ENCODE measurements at regions not wholly inside any gene's neighbourhood (a gene's known extent, or its start where the extent isn't known, plus 50 kb on each side); places are given as distances from the start of the nearest gene placed in this dataset.

DNA sequence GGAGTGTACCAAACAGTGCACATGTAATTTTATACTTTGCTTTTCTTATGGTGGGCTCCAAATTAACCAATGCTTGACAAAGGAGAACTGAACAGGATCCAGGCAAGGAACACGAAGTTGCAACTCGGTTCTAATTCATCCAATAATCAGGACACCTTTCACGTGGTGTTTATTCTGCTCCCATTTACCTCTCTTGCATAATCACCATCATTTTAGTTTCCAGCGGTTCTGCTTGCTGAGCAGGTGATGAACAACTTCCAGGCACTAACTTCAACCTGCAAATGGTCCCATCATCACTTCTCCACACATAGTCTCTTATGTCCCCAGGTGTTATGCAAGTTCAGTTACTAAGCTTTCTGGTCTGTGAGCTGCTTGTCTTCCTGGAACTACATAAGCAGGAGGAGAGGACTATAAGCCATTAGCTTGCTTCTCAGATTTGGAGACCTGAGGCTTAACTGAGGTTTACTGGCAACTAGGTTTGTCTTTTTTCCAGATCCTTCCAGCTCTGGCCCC, 326.8 kb upstream of the SLC30A5 start:
- TF ChIP-seq, protein P1, sequence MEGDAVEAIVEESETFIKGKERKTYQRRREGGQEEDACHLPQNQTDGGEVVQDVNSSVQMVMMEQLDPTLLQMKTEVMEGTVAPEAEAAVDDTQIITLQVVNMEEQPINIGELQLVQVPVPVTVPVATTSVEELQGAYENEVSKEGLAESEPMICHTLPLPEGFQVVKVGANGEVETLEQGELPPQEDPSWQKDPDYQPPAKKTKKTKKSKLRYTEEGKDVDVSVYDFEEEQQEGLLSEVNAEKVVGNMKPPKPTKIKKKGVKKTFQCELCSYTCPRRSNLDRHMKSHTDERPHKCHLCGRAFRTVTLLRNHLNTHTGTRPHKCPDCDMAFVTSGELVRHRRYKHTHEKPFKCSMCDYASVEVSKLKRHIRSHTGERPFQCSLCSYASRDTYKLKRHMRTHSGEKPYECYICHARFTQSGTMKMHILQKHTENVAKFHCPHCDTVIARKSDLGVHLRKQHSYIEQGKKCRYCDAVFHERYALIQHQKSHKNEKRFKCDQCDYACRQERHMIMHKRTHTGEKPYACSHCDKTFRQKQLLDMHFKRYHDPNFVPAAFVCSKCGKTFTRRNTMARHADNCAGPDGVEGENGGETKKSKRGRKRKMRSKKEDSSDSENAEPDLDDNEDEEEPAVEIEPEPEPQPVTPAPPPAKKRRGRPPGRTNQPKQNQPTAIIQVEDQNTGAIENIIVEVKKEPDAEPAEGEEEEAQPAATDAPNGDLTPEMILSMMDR (conservative IDR thresholded peaks at IDR 0.05 in 1 of 2, IDR thresholded peaks at IDR 0.05 in 1 of 2; ENCODE audit: extremely low read depth in 1 of 2, insufficient read depth in 1 of 2, low read depth in 1 of 2, low read length in 2 of 2): no peak
- no peak for TF ChIP-seq EZH2 (IDR thresholded peaks at IDR 0.05; ENCODE audit: borderline replicate concordance, low read length)
